ENCODE measurements at regions not wholly inside any gene's neighbourhood (a gene's known extent, or its start where the extent isn't known, plus 50 kb on each side); places are given as distances from the start of the nearest gene placed in this dataset.

DNA sequence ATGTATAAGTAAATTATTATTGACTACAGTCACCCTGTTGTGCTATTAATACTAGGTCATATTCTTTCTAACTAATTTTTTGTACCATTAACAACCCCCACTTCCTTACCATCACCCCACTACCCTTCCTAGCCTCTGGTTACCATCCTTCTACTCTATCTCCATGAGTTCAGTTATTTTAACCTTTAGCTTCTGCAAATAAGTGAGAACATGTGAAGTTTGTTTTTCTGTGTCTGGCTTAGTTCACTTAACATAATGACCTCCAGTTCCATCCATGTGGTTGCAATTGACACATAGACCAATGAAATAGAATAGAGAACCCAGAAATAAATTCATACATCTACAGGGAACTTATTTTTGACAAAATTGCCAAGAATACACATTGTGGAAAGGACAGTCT lies 55.4 kb upstream of the CHRNB4 start:
- Histone ChIP-seq H3K9me3 (no peaks in the 10 kb centered on the region), H3K36me3 (no peaks in the 10 kb centered on the region), H3K4me3 (replicated peaks in 1 of 3) (no peak overlapping the region), H3K27ac (no peak overlapping the region), H3K27me3 (no peaks in the 10 kb centered on the region), H3K4me1 (no peaks in the 10 kb centered on the region)
- TF ChIP-seq, protein P1, sequence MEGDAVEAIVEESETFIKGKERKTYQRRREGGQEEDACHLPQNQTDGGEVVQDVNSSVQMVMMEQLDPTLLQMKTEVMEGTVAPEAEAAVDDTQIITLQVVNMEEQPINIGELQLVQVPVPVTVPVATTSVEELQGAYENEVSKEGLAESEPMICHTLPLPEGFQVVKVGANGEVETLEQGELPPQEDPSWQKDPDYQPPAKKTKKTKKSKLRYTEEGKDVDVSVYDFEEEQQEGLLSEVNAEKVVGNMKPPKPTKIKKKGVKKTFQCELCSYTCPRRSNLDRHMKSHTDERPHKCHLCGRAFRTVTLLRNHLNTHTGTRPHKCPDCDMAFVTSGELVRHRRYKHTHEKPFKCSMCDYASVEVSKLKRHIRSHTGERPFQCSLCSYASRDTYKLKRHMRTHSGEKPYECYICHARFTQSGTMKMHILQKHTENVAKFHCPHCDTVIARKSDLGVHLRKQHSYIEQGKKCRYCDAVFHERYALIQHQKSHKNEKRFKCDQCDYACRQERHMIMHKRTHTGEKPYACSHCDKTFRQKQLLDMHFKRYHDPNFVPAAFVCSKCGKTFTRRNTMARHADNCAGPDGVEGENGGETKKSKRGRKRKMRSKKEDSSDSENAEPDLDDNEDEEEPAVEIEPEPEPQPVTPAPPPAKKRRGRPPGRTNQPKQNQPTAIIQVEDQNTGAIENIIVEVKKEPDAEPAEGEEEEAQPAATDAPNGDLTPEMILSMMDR (IDR thresholded peaks at IDR 0.05), result no peak
- no peak for TF ChIP-seq POLR2A (IDR thresholded peaks at IDR 0.05)
- no peak for DNase-seq
- intact Hi-C loops (cut with DNase I), result no loop called here

DNA sequence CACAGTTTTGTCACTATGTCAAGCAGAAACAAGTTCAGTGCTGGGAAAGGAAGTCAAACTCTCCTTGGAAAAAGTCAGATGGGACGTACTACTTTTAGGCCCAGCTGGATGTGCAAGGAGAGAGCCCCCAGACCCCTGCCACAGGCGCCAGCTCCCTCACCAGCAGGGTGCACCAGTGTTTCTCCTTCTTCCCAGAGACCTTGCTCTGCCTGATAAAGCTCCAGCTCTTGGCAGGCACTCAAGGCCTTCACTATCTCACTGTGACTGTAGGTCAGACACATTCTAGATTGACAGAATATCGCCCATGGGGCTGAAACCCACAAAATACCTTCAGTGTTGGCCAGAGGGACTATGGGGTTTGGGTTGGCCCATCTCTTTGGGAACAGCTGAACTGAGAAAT lies 54.8 kb upstream of the CHRNB4 start:
- no peak overlapping the region for H3K27ac ChIP-seq
- TF ChIP-seq POLR2A (IDR thresholded peaks at IDR 0.05), result no peak
- TF ChIP-seq, protein P1 (IDR thresholded peaks at IDR 0.05), result no peak
- intact Hi-C loops (cut with DNase I), result no loop called here
- WGBS, 2 donors, result 71 to 87% methylated on average over 3 of the region's 3 CpGs
- no peaks in the 10 kb centered on the region for H3K27me3 ChIP-seq
- H3K9me3 ChIP-seq, result no peaks in the 10 kb centered on the region
- no peak overlapping the region for H3K4me3 ChIP-seq (replicated peaks in 1 of 3)
- DNase-seq, result no peak
- H3K36me3 ChIP-seq, result no peaks in the 10 kb centered on the region
- H3K4me1 ChIP-seq, result no peaks in the 10 kb centered on the region

DNA sequence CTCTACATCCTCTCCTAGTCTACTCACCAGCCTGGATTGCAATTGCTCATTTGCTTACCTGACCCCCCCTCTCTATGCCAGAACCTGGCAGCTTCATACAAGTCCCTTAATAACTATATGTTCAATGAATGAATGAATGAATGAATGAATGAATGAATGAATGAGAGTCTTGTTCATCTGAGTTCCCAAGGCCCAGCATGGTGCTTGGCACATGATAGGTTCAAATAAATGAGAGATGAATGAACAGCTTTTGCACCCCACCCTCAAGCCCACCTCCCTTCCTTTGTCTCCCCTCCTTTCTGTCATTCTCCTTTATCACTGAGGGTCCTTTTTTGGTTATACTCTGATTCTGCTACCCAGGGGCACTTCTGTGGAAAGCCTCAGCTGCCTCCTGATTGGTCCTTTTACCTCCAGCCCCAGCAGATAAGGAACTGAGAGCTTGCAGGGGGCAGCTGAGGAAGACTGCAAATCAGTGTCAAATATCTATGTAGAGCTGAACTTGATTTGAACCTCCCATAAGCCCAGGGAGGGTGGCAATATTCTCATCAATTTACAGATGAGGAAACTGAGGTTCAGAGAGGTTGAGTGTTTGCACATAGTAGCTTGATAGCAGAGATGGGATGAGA lies 54.1 kb upstream of the CHRNB4 start:
- intact Hi-C loops (cut with DNase I), result no loop called here
- H3K4me3 ChIP-seq (replicated peaks in 1 of 3), result no peak overlapping the region
- H3K27ac ChIP-seq, result no peak overlapping the region
- no peaks in the 10 kb centered on the region for H3K36me3 ChIP-seq
- TF ChIP-seq, protein P1 (IDR thresholded peaks at IDR 0.05), result no peak
- no peak for TF ChIP-seq POLR2A (IDR thresholded peaks at IDR 0.05)
- no peaks in the 10 kb centered on the region for H3K27me3 ChIP-seq
- H3K4me1 ChIP-seq, result no peaks in the 10 kb centered on the region
- no peak for DNase-seq
- H3K9me3 ChIP-seq, result no peaks in the 10 kb centered on the region

DNA sequence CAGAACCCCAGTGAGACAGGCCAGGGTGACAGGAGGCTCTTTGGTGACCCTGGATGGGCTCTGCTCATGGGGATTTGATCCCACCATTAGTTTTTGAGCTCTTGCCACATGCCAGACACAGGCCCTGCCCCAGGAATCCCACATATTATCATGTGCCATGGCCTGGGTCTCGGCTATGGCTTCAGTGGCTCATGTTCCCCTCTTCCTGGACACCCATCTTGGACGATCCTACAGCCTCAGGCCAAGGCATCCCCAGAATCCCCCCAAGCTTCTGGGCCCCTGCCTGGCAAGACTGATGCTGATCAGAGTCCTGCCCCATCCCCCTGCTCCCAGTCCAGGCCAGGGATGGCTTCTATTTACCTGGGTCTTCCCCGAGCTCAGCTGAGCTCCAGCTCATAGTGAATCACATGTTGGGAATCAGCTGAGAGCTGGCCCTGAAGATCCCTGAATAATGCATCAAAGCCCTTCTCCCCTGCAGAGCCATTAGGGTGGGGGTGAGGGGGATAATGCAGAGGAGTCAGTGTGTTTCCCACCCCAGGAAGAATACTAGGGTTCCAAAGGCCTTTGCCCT lies 50.9 kb upstream of the CHRNB4 start:
- no peaks in the 10 kb centered on the region for H3K27me3 ChIP-seq
- H3K36me3 ChIP-seq, result no peaks in the 10 kb centered on the region
- no peaks in the 10 kb centered on the region for H3K4me1 ChIP-seq
- DNase-seq, result no peak
- no peak overlapping the region for H3K27ac ChIP-seq
- H3K9me3 ChIP-seq, result no peaks in the 10 kb centered on the region
- intact Hi-C loops (cut with DNase I), result no loop called here
- no peak overlapping the region for H3K4me3 ChIP-seq (replicated peaks in 1 of 3)
- TF ChIP-seq, protein P1 (IDR thresholded peaks at IDR 0.05), result no peak
- TF ChIP-seq POLR2A (IDR thresholded peaks at IDR 0.05), result no peak
- WGBS, 2 donors, result 80 to 95% methylated on average over 1 to 3 of the region's 3 CpGs

DNA sequence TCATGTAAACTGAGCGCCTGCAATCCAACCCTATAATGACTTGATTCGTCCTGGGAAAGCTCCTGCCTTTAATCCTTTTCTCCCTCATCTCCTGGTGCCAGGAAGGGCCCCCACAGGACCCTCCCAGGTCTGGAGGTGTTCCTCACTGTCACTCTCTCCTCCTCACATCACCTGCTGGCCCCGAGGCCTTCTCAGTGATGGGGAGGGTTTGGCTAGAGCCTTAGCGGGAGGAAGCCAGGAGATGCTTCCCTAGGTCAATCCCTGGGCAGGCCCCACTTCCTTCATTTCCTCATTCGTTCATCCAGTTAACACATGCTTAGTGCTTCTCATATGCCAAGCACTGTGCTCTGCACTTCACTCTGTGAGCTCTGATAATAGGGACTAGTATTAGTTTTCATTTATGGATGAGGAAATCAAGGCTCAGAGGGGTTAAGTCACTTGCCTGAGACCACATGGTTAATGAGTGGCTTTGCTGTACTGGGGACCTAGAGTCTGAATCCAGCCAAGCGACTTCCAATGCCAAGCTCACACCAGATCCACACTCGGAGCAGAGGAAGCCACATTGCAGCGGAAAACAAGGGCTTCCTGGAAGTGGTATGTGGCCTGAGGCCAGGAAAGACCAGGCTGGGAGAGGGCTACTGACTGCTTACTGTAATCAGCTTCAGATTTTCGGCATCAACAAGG lies 50.3 kb upstream of the CHRNB4 start:
- Histone ChIP-seq H3K36me3 (no peaks in the 10 kb centered on the region), H3K27me3 (no peaks in the 10 kb centered on the region), H3K9me3 (no peaks in the 10 kb centered on the region), H3K27ac (no peak overlapping the region), H3K4me1 (no peaks in the 10 kb centered on the region), H3K4me3 (replicated peaks in 1 of 3) (no peak overlapping the region)
- intact Hi-C loops (cut with DNase I), result no loop called here
- 69% methylated on average over 8 to 9 of the region's 9 CpGs for WGBS, 2 donors
- DNase-seq, result no peak
- TF ChIP-seq, protein P1 (IDR thresholded peaks at IDR 0.05), result no peak
- no peak for TF ChIP-seq POLR2A (IDR thresholded peaks at IDR 0.05)

Data from thyroid gland (tissue), 4 donors.